ENCODE measurements at regions not wholly inside any gene's neighbourhood (a gene's known extent, or its start where the extent isn't known, plus 50 kb on each side); places are given as distances from the start of the nearest gene placed in this dataset.

- H3K4me1 ChIP-seq (ENCODE audit: control insufficient read depth, insufficient read depth, low read length, unreplicated experiment): no peaks in the 10 kb centered on the region
- no peak overlapping the region for H3K4me3 ChIP-seq (ENCODE audit: low read depth, low read length)
- no peak overlapping the region for H2AFZ ChIP-seq (ENCODE audit: low read length, unreplicated experiment)
- no peak overlapping the region for H3K27ac ChIP-seq (ENCODE audit: low read depth, low read length)
- H3K79me2 ChIP-seq (ENCODE audit: control insufficient read depth, insufficient read depth, low read length, unreplicated experiment): no peaks in the 10 kb centered on the region
- H3K27me3 ChIP-seq (ENCODE audit: insufficient read depth, low read length): peaks cover 10% of the 10 kb centered on the region
- H3K36me3 ChIP-seq (ENCODE audit: insufficient read depth, low read length): no peaks in the 10 kb centered on the region
Observed at GRCh38 chr16:55033225-55034156, 102.8 kb downstream of the IRX5 start.

DNA sequence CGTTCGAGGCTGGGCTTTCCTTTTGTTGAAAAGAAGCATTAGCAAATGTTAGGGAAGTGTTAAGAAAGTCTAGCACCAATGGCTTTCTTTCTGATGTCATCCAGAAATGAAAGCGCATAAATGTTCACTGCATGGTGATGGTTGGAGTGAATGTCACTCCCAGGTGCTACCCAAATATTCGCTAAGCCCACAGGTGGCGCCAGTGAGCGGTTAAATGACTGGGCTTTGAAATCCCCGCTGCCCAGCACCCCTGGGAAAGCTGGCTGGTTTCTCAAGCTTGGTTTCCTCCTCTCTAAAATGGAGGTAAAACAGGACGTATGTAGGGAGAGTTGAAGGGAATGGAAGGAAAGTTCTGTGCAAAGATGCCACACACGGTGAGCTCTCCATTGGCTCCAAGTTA, 104.4 kb downstream of the IRX5 start:
- no peak overlapping the region for H2AFZ ChIP-seq (ENCODE audit: low read length, unreplicated experiment)
- peaks cover 13% of the 10 kb centered on the region for H3K27me3 ChIP-seq (ENCODE audit: insufficient read depth, low read length)
- no peaks in the 10 kb centered on the region for H3K4me1 ChIP-seq (ENCODE audit: control insufficient read depth, insufficient read depth, low read length, unreplicated experiment)

GRCh38 chr16:55035956-55036355, 105.3 kb downstream of the IRX5 start:
- Histone ChIP-seq H3K36me3 (ENCODE audit: insufficient read depth, low read length) (no peaks in the 10 kb centered on the region), H3K4me3 (ENCODE audit: low read depth, low read length) (no peak overlapping the region), H3K27ac (ENCODE audit: low read depth, low read length) (no peak overlapping the region), H3K4me1 (ENCODE audit: control insufficient read depth, insufficient read depth, low read length, unreplicated experiment) (no peaks in the 10 kb centered on the region), H2AFZ (ENCODE audit: low read length, unreplicated experiment) (no peak overlapping the region), H3K27me3 (ENCODE audit: insufficient read depth, low read length) (peaks cover 13% of the 10 kb centered on the region), H3K79me2 (ENCODE audit: control insufficient read depth, insufficient read depth, low read length, unreplicated experiment) (no peaks in the 10 kb centered on the region)

More for the DNA sequence above, 104.4 kb downstream of the IRX5 start:
- no peak overlapping the region for H3K27ac ChIP-seq (ENCODE audit: low read depth, low read length)
- no peak overlapping the region for H3K4me3 ChIP-seq (ENCODE audit: low read depth, low read length)
- no peaks in the 10 kb centered on the region for H3K36me3 ChIP-seq (ENCODE audit: insufficient read depth, low read length)
- H3K79me2 ChIP-seq (ENCODE audit: control insufficient read depth, insufficient read depth, low read length, unreplicated experiment): no peaks in the 10 kb centered on the region

DNA sequence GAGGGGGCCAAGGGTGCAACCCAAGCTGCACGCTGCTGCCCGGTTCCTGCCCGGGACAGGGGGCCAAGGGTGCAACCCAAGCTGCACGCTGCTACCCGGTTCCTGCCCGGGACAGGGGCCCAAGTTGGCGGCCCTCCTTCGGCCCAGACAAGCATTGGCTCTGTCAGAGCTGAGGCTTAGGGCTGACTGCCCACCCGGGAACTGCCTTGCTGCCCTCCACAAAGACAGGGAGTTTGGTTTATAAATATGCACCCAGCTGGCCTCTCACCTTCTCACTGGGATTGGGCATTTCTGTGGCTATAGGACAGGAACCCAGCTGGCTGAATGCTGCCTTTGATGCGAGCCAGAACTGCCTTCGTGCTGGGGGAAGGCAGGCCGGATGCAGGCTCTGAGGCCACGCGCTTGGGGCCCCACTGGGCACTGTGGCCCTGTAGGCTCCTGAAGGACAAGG, 105.7 kb downstream of the IRX5 start:
- H2AFZ ChIP-seq (ENCODE audit: low read length, unreplicated experiment): no peak overlapping the region
- H3K27ac ChIP-seq (ENCODE audit: low read depth, low read length): no peak overlapping the region

DNA sequence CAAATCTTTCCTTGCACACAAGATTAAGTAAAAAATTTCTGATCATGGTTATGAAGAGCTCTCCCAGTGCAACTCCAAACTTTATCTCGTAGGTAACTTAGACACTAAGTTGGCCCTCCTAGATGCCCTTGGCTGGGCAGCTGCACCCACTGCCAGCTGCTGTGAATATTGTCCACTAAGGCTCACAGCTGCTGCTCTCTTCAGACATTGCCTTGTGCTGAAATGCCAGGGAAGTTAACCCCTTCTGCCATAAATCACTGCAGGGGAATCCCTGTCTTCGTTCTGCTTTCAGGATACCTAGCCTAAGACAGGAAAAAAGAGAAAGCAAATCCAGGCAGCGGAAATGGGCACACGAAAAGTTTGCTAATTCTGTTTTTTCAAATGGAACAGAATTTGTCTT, 106.4 kb downstream of the IRX5 start:
- Histone ChIP-seq H3K27ac (ENCODE audit: low read depth, low read length) (no peak overlapping the region), H3K79me2 (ENCODE audit: control insufficient read depth, insufficient read depth, low read length, unreplicated experiment) (no peaks in the 10 kb centered on the region), H3K4me1 (ENCODE audit: control insufficient read depth, insufficient read depth, low read length, unreplicated experiment) (no peaks in the 10 kb centered on the region), H3K36me3 (ENCODE audit: insufficient read depth, low read length) (no peaks in the 10 kb centered on the region), H2AFZ (ENCODE audit: low read length, unreplicated experiment) (no peak overlapping the region), H3K27me3 (ENCODE audit: insufficient read depth, low read length) (peaks cover 9% of the 10 kb centered on the region; the same call in 1 of the 2 replicates), H3K4me3 (ENCODE audit: low read depth, low read length) (no peak overlapping the region)

More for the DNA sequence above, 105.7 kb downstream of the IRX5 start:
- H3K36me3 ChIP-seq (ENCODE audit: insufficient read depth, low read length): no peaks in the 10 kb centered on the region
- peaks cover 13% of the 10 kb centered on the region; the same call in 1 of the 2 replicates for H3K27me3 ChIP-seq (ENCODE audit: insufficient read depth, low read length)
- H3K4me1 ChIP-seq (ENCODE audit: control insufficient read depth, insufficient read depth, low read length, unreplicated experiment): no peaks in the 10 kb centered on the region
- H3K79me2 ChIP-seq (ENCODE audit: control insufficient read depth, insufficient read depth, low read length, unreplicated experiment): no peaks in the 10 kb centered on the region
- H3K4me3 ChIP-seq (ENCODE audit: low read depth, low read length): no peak overlapping the region

DNA sequence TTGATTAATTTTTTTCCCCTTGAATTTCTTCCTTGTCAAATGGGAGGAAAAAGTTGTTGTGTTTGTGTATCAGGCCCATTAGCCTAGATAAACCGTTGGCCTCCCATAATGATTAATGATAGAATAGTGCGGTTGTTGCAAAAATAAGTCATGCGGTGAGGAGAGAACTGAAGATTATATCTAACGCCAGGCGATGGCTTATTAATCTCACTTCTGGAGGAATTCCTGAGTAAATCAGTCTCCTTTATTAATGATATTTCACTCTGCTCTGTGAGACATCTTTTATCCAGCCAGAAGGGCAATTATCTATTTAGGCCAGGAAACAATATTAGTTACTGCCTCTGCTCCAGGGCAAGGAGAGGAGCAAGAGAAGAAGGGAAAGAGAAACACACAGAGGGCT, 107.3 kb downstream of the IRX5 start:
- Histone ChIP-seq H3K79me2 (ENCODE audit: control insufficient read depth, insufficient read depth, low read length, unreplicated experiment) (no peaks in the 10 kb centered on the region), H3K27ac (ENCODE audit: low read depth, low read length) (no peak overlapping the region), H3K4me3 (ENCODE audit: low read depth, low read length) (no peak overlapping the region), H2AFZ (ENCODE audit: low read length, unreplicated experiment) (no peak overlapping the region), H3K4me1 (ENCODE audit: control insufficient read depth, insufficient read depth, low read length, unreplicated experiment) (no peaks in the 10 kb centered on the region), H3K27me3 (ENCODE audit: insufficient read depth, low read length) (0 out of 2 replicates have a peak, but pooled peaks cover 6% of the 10 kb centered on the region), H3K36me3 (ENCODE audit: insufficient read depth, low read length) (no peaks in the 10 kb centered on the region)

- H3K4me1 ChIP-seq (ENCODE audit: control insufficient read depth, insufficient read depth, low read length, unreplicated experiment): no peaks in the 10 kb centered on the region
- H3K27me3 ChIP-seq (ENCODE audit: insufficient read depth, low read length): 0 out of 2 replicates have a peak, but pooled peaks cover 6% of the 10 kb centered on the region
- H2AFZ ChIP-seq (ENCODE audit: low read length, unreplicated experiment): no peak overlapping the region
- no peak overlapping the region for H3K27ac ChIP-seq (ENCODE audit: low read depth, low read length)
- no peaks in the 10 kb centered on the region for H3K36me3 ChIP-seq (ENCODE audit: insufficient read depth, low read length)
- H3K79me2 ChIP-seq (ENCODE audit: control insufficient read depth, insufficient read depth, low read length, unreplicated experiment): no peaks in the 10 kb centered on the region
- no peak overlapping the region for H3K4me3 ChIP-seq (ENCODE audit: low read depth, low read length)
Observed at GRCh38 chr16:55039042-55039441, 108.4 kb downstream of the IRX5 start.

GRCh38 chr16:55039511-55039910, 108.8 kb downstream of the IRX5 start:
- H2AFZ ChIP-seq (ENCODE audit: low read length, unreplicated experiment): no peak overlapping the region
- no peak overlapping the region for H3K4me3 ChIP-seq (ENCODE audit: low read depth, low read length)
- 0 out of 2 replicates have a peak, but pooled peaks cover 6% of the 10 kb centered on the region for H3K27me3 ChIP-seq (ENCODE audit: insufficient read depth, low read length)
- H3K27ac ChIP-seq (ENCODE audit: low read depth, low read length): no peak overlapping the region
- no peaks in the 10 kb centered on the region for H3K36me3 ChIP-seq (ENCODE audit: insufficient read depth, low read length)
- no peaks in the 10 kb centered on the region for H3K4me1 ChIP-seq (ENCODE audit: control insufficient read depth, insufficient read depth, low read length, unreplicated experiment)
- no peaks in the 10 kb centered on the region for H3K79me2 ChIP-seq (ENCODE audit: control insufficient read depth, insufficient read depth, low read length, unreplicated experiment)

- H3K79me2 ChIP-seq (ENCODE audit: control insufficient read depth, insufficient read depth, low read length, unreplicated experiment): no peaks in the 10 kb centered on the region
- no peak overlapping the region for H2AFZ ChIP-seq (ENCODE audit: low read length, unreplicated experiment)
- H3K27me3 ChIP-seq (ENCODE audit: insufficient read depth, low read length): 0 out of 2 replicates have a peak, but pooled peaks cover 6% of the 10 kb centered on the region
- H3K4me3 ChIP-seq (ENCODE audit: low read depth, low read length): no peak overlapping the region
- H3K36me3 ChIP-seq (ENCODE audit: insufficient read depth, low read length): no peaks in the 10 kb centered on the region
- no peak overlapping the region for H3K27ac ChIP-seq (ENCODE audit: low read depth, low read length)
- H3K4me1 ChIP-seq (ENCODE audit: control insufficient read depth, insufficient read depth, low read length, unreplicated experiment): no peaks in the 10 kb centered on the region
Observed at GRCh38 chr16:55039931-55040330, 109.3 kb downstream of the IRX5 start.

- Histone ChIP-seq H3K27ac (ENCODE audit: low read depth, low read length) (no peak overlapping the region), H3K4me1 (ENCODE audit: control insufficient read depth, insufficient read depth, low read length, unreplicated experiment) (no peaks in the 10 kb centered on the region), H3K36me3 (ENCODE audit: insufficient read depth, low read length) (no peaks in the 10 kb centered on the region), H3K79me2 (ENCODE audit: control insufficient read depth, insufficient read depth, low read length, unreplicated experiment) (no peaks in the 10 kb centered on the region), H2AFZ (ENCODE audit: low read length, unreplicated experiment) (no peak overlapping the region), H3K4me3 (ENCODE audit: low read depth, low read length) (no peak overlapping the region), H3K27me3 (ENCODE audit: insufficient read depth, low read length) (0 out of 2 replicates have a peak, but pooled peaks cover 6% of the 10 kb centered on the region)
Observed at GRCh38 chr16:55040366-55041086, 109.9 kb downstream of the IRX5 start.
